Activated CD8-positive, alpha-beta T cell treated with anti-CD3 and anti-CD28 coated beads for 36 hours (primary cell): ENCODE measurements at regions not wholly inside any gene's neighbourhood (a gene's known extent, or its start where the extent isn't known, plus 50 kb on each side); places are given as distances from the start of the nearest gene placed in this dataset.

Source experiments
- ATAC-seq: fragments of 200-7000 bp; cut with Tn5 transposase; one replicate; pipeline ENCODE4 v1.10.0; 2021; ENCODE audit warnings: mild to moderate bottlenecking, moderate library complexity
- CTCF ChIA-PET: fragments of 350-600 bp; sonication (Branson Sonifier 250); formaldehyde crosslinking; loops from one replicate; lab custom pipeline; 2021; ENCODE audit warnings: antibody characterized with exemption; lab: Charles Lee
- POLR2A ChIA-PET: fragments of 350-600 bp; sonication (Branson Sonifier 250); formaldehyde crosslinking; loops from one replicate; lab custom pipeline; 2021; ENCODE audit warnings: antibody characterized with exemption; lab: Charles Lee
- DNase-seq: peaks from one replicate; pipeline ENCODE4 v3.0.0-alpha.2; 2020
- H3K27ac Mint-ChIP-seq: one replicate; pipeline ENCODE4 v1.8.0; 2021; ENCODE audit warnings: mild to moderate bottlenecking, mixed read lengths
- H3K27me3 Mint-ChIP-seq: one replicate; pipeline ENCODE4 v1.8.0; 2021; ENCODE audit warnings: mixed read lengths
- H3K36me3 Mint-ChIP-seq: one replicate; pipeline ENCODE4 v1.8.0; 2021; ENCODE audit warnings: low read depth, mixed read lengths
- H3K4me1 Mint-ChIP-seq: one replicate; pipeline ENCODE4 v1.8.0; 2021; ENCODE audit warnings: low read depth, mixed read lengths
- H3K4me3 Mint-ChIP-seq: one replicate; pipeline ENCODE4 v1.8.0; 2021; ENCODE audit warnings: mild to moderate bottlenecking, moderate library complexity, mixed read lengths
- H3K9me3 Mint-ChIP-seq: one replicate; pipeline ENCODE4 v1.8.0; 2021; ENCODE audit warnings: mixed read lengths
- CTCF ChIP-seq: fragments of 200-600 bp; IDR thresholded peaks from one replicate; pipeline ENCODE4 v1.8.0; 2022; ENCODE audit warnings: antibody characterized with exemption, mild to moderate bottlenecking
- intact Hi-C: fragments of 100-400 bp; cut with micrococcal nuclease; formaldehyde crosslinking; loops from one replicate; pipeline ENCODE4 v1.10.0; 2022

- ChIA-PET CTCF (no interaction called here), POLR2A (no interaction called here)
- Mint-ChIP-seq H3K4me3 (no peak overlapping the region), H3K9me3 (peaks cover 2% of the 10 kb centered on the region), H3K36me3 (no peaks in the 10 kb centered on the region), H3K4me1 (no peaks in the 10 kb centered on the region), H3K27me3 (no peaks in the 10 kb centered on the region), H3K27ac (no peak overlapping the region)
- no peak for TF ChIP-seq CTCF
- DNase-seq, result no peak
- intact Hi-C loops, result no loop called here
- ATAC-seq, result no peak
Observed at GRCh38 chr15:47340571-47340920, 376.8 kb upstream of the SEMA6D start.

- ChIA-PET POLR2A (no interaction called here), CTCF (no interaction called here)
- Mint-ChIP-seq H3K9me3 (no peaks in the 10 kb centered on the region), H3K4me3 (no peak overlapping the region), H3K36me3 (no peaks in the 10 kb centered on the region), H3K27me3 (no peaks in the 10 kb centered on the region), H3K4me1 (no peaks in the 10 kb centered on the region), H3K27ac (no peak overlapping the region)
- ATAC-seq, result no peak
- TF ChIP-seq CTCF, result no peak
- no peak for DNase-seq
- intact Hi-C loops, result no loop called here
Observed at GRCh38 chr15:47349179-47349578, 368.1 kb upstream of the SEMA6D start.

GRCh38 chr15:47351501-47351900 is 365.8 kb upstream of the SEMA6D start:
- H3K9me3 Mint-ChIP-seq, result no peaks in the 10 kb centered on the region
- CTCF ChIA-PET, result no interaction called here
- POLR2A ChIA-PET, result no interaction called here
- H3K36me3 Mint-ChIP-seq, result no peaks in the 10 kb centered on the region
- intact Hi-C loops, result no loop called here
- H3K4me1 Mint-ChIP-seq, result no peaks in the 10 kb centered on the region
- ATAC-seq (no peak), DNase-seq (no peak)
- no peak overlapping the region for H3K27ac Mint-ChIP-seq
- H3K4me3 Mint-ChIP-seq, result no peak overlapping the region
- TF ChIP-seq CTCF, result no peak
- H3K27me3 Mint-ChIP-seq, result no peaks in the 10 kb centered on the region

GRCh38 chr15:47352217-47352616 is 365.1 kb upstream of the SEMA6D start:
- no peaks in the 10 kb centered on the region for H3K27me3 Mint-ChIP-seq

GRCh38 chr15:47355759-47356158 is 361.5 kb upstream of the SEMA6D start:
- H3K27ac Mint-ChIP-seq, result no peak overlapping the region
- no peaks in the 10 kb centered on the region for H3K4me1 Mint-ChIP-seq
- POLR2A ChIA-PET, result no interaction called here
- no peaks in the 10 kb centered on the region for H3K27me3 Mint-ChIP-seq
- CTCF ChIA-PET, result no interaction called here
- intact Hi-C loops, result no loop called here
- no peak for TF ChIP-seq CTCF
- ATAC-seq, result no peak
- H3K4me3 Mint-ChIP-seq, result no peak overlapping the region
- no peak for DNase-seq
- H3K36me3 Mint-ChIP-seq, result no peaks in the 10 kb centered on the region
- H3K9me3 Mint-ChIP-seq, result no peaks in the 10 kb centered on the region

More at GRCh38 chr15:47352217-47352616, 365.1 kb upstream of the SEMA6D start:
- Mint-ChIP-seq H3K4me3 (no peak overlapping the region), H3K4me1 (no peaks in the 10 kb centered on the region), H3K9me3 (no peaks in the 10 kb centered on the region), H3K27ac (no peak overlapping the region), H3K36me3 (no peaks in the 10 kb centered on the region)
- DNase-seq (no peak), ATAC-seq (no peak)
- intact Hi-C loops, result no loop called here
- CTCF ChIA-PET, result no interaction called here
- TF ChIP-seq CTCF, result no peak
- POLR2A ChIA-PET, result no interaction called here
